ENCODE measurements at regions not wholly inside any gene's neighbourhood (a gene's known extent, or its start where the extent isn't known, plus 50 kb on each side); places are given as distances from the start of the nearest gene placed in this dataset.
A peak's percentile ranks its signal among the peaks of the same experiment; 100 is the strongest.
"Not testable (repeated sequence)": the region's sequence is repeated elsewhere in the genome, so short reads cannot be mapped to it uniquely, and the experiment has no call there.

GRCh38 chr7:149559711-149560110 is 62.1 kb upstream of the ZNF746 start:
- Histone ChIP-seq H3K27ac (ENCODE audit: low read length) (no peak overlapping the region), H3K9me3 (ENCODE audit: control insufficient read depth, low read length) (no peaks in the 10 kb centered on the region), H3K27me3 (ENCODE audit: control insufficient read depth, insufficient read depth) (no peaks in the 10 kb centered on the region), H3K4me3 (ENCODE audit: low read length) (no peak overlapping the region), H3K4me1 (ENCODE audit: control insufficient read depth, insufficient read depth, low read length) (no peaks in the 10 kb centered on the region)
- ATAC-seq (no peak), DNase-seq (no peak)
- intact Hi-C loops (cut with DNase I): no loop called here
- 91% methylated on average over 4 of the region's 4 CpGs for WGBS

- ATAC-seq: no peak
- 95% methylated on average over 6 of the region's 6 CpGs for WGBS
- intact Hi-C loops (cut with DNase I): no loop called here
- Histone ChIP-seq H3K27ac (ENCODE audit: low read length) (no peak overlapping the region), H3K27me3 (ENCODE audit: control insufficient read depth, insufficient read depth) (no peaks in the 10 kb centered on the region), H3K4me1 (ENCODE audit: control insufficient read depth, insufficient read depth, low read length) (no peaks in the 10 kb centered on the region), H3K4me3 (ENCODE audit: low read length) (no peak overlapping the region), H3K9me3 (ENCODE audit: control insufficient read depth, low read length) (no peaks in the 10 kb centered on the region)
- no peak for DNase-seq
Measured at GRCh38 chr7:149558149-149558861, 60.7 kb upstream of the ZNF746 start.

DNA sequence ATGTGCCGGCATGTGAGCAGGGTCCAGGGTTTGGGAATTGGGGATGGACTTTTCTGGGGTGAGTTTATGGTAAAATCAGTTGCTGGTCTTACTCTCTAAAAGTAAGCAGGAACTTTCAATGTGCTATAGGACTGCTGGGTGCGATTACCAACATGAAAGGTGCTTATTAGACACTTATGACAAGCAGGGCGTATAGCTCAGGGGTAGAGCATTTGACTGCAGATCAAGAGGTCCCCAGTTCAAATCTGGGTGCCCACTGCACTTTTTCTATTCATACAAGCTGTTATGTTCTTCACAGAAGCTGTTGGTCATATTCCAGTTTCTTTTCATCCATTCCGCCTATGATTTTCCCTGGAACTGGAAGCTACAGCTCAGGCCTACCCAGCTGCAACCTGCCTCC is 58.9 kb upstream of the ZNF746 start:
- H3K4me3 ChIP-seq (ENCODE audit: low read length); H3K9me3 ChIP-seq (ENCODE audit: control insufficient read depth, low read length); H3K27ac ChIP-seq (ENCODE audit: low read length); ATAC-seq; intact Hi-C loops (cut with DNase I); DNase-seq; H3K4me1 ChIP-seq (ENCODE audit: control insufficient read depth, insufficient read depth, low read length); H3K27me3 ChIP-seq (ENCODE audit: control insufficient read depth, insufficient read depth): not testable (repeated sequence)
- 94% methylated on average over 4 of the region's 4 CpGs for WGBS

DNA sequence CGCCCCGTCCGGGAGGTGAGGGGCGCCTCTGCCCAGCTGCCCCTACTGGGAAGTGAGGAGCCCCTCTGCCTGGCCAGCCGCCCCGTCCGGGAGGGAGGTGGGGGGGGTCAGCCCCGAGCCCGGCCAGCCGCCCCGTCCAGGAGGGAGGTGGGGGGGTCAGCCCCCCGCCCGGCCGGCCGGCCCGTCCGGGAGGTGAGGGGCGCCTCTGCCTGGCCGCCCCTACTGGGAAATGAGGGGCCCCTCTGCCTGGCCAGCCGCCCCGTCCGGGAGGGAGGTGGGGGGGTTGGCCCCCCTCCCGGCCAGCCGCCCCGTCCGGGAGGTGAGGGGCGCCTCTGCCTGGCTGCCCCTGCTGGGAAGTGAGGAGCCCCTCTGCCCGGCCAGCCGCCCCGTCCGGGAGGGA is 57.2 kb upstream of the ZNF746 start:
- H3K27ac ChIP-seq (ENCODE audit: low read length); H3K9me3 ChIP-seq (ENCODE audit: control insufficient read depth, low read length); intact Hi-C loops (cut with DNase I); H3K4me3 ChIP-seq (ENCODE audit: low read length); DNase-seq; H3K27me3 ChIP-seq (ENCODE audit: control insufficient read depth, insufficient read depth); H3K4me1 ChIP-seq (ENCODE audit: control insufficient read depth, insufficient read depth, low read length); ATAC-seq: not testable (repeated sequence)
- 93% methylated on average over 26 of the region's 31 CpGs for WGBS

GRCh38 chr7:149553991-149554390 is 56.4 kb upstream of the ZNF746 start:
- H3K9me3 ChIP-seq (ENCODE audit: control insufficient read depth, low read length); H3K4me1 ChIP-seq (ENCODE audit: control insufficient read depth, insufficient read depth, low read length); ATAC-seq; H3K4me3 ChIP-seq (ENCODE audit: low read length); intact Hi-C loops (cut with DNase I); H3K27ac ChIP-seq (ENCODE audit: low read length); H3K27me3 ChIP-seq (ENCODE audit: control insufficient read depth, insufficient read depth): not testable (repeated sequence)
- peak in 1 of 3 donors; percentile 58 for DNase-seq
- 98% methylated on average over 27 of the region's 27 CpGs for WGBS

GRCh38 chr7:149552799-149553198 is 55.2 kb upstream of the ZNF746 start:
- H3K4me1 ChIP-seq (ENCODE audit: control insufficient read depth, insufficient read depth, low read length): no peaks in the 10 kb centered on the region
- no peaks in the 10 kb centered on the region for H3K27me3 ChIP-seq (ENCODE audit: control insufficient read depth, insufficient read depth)
- peak in 1 of 3 donors; percentile 57 for DNase-seq
- intact Hi-C loops (cut with DNase I): no loop called here
- no peak overlapping the region for H3K4me3 ChIP-seq (ENCODE audit: low read length)
- no peak overlapping the region for H3K27ac ChIP-seq (ENCODE audit: low read length)
- no peak for ATAC-seq
- WGBS: 70% methylated on average over 3 of the region's 3 CpGs
- H3K9me3 ChIP-seq (ENCODE audit: control insufficient read depth, low read length): no peaks in the 10 kb centered on the region
